K562 (cell line): ENCODE measurements at regions not wholly inside any gene's neighbourhood (a gene's known extent, or its start where the extent isn't known, plus 50 kb on each side); places are given as distances from the start of the nearest gene placed in this dataset.

ENCODE experiments used
- CTCF ChIP-seq, 3 experiments: IDR thresholded peaks in 2 of 3; conservative IDR thresholded peaks in 1 of 3; 2 replicates each; pipeline ENCODE4 v1.5.1; 2011 to 2012; ENCODE audit warnings: low read length in 3 of 3, mild to moderate bottlenecking in 3 of 3, control low read depth in 2 of 3, improper control_type of control experiment in 1 of 3, inconsistent platforms in 1 of 3, low read depth in 1 of 3, mixed read lengths in 1 of 3, moderate library complexity in 1 of 3; ENCODE audit not compliant: insufficient read depth in 2 of 3
- KLF1 ChIP-seq: fragments of 450-650 bp; IDR thresholded peaks from 2 replicates; pipeline ENCODE4 v1.6.1; 2016; ENCODE audit warnings: missing genetic modification characterization, missing compliant biosample characterization
- LARP7 ChIP-seq: fragments of 450-650 bp; IDR thresholded peaks from 2 replicates; pipeline ENCODE4 v1.6.1; 2016
- PKNOX1 ChIP-seq: fragments of 450-650 bp; IDR thresholded peaks from 2 replicates; pipeline ENCODE4 v1.6.1; 2016
- SAP30 ChIP-seq: fragments of 200-600 bp; sonication (generic); IDR thresholded peaks from 2 replicates; pipeline ENCODE4 v1.6.1; 2012; ENCODE audit warnings: borderline replicate concordance, low read depth, mild to moderate bottlenecking, moderate library complexity, low read length, control low read depth, inconsistent platforms; ENCODE audit not compliant: insufficient read depth, poor library complexity, severe bottlenecking
- SMARCC2 ChIP-seq: fragments of 450-650 bp; IDR thresholded peaks from 2 replicates; pipeline ENCODE4 v1.6.1; 2017; ENCODE audit warnings: antibody characterized with exemption, moderate library complexity, mild to moderate bottlenecking, low read depth
- SP1 ChIP-seq: sonication (generic); formaldehyde crosslinking; IDR thresholded peaks from 2 replicates; pipeline ENCODE4 v1.8.1; 2022; ENCODE audit warnings: mild to moderate bottlenecking, missing genetic modification reagents
- TCF3 ChIP-seq: sonication (generic); formaldehyde crosslinking; IDR thresholded peaks from 2 replicates; pipeline ENCODE4 v1.4.0; 2020; ENCODE audit warnings: mild to moderate bottlenecking, missing genetic modification reagents
- ZNF282 ChIP-seq: sonication (generic); formaldehyde crosslinking; IDR thresholded peaks from 2 replicates; pipeline ENCODE4 v1.8.1; 2023; ENCODE audit warnings: missing genetic modification reagents
- ZNF655 ChIP-seq: fragments of 250-450 bp; sonication (Bioruptor Pico); IDR thresholded peaks from 2 replicates; pipeline ENCODE4 v1.5.0; 2021

- TF ChIP-seq LARP7 = no peak
- TF ChIP-seq TCF3 (CRISPR knock-in tag) = no peak
- no peak for TF ChIP-seq SP1
- TF ChIP-seq SAP30 = no peak
- no peak for TF ChIP-seq SMARCC2
- TF ChIP-seq KLF1 (tag) = no peak
- no peak for TF ChIP-seq ZNF655 (CRISPR knock-in tag)
- no peak for TF ChIP-seq PKNOX1
- no peak for TF ChIP-seq ZNF282 (CRISPR knock-in tag)
- TF ChIP-seq CTCF (IDR thresholded peaks at IDR 0.05 in 2 of 3, conservative IDR thresholded peaks at IDR 0.05 in 1 of 3; ENCODE audit: insufficient read depth in 2 of 3, low read depth in 1 of 3, low read length in 3 of 3) = no peak
These were observed 103.8 kb upstream of the AHR start (continued) for GRCh38 chr7:17194656-17195055.
